HepG2 (cell line): ENCODE measurements at regions not wholly inside any gene's neighbourhood (a gene's known extent, or its start where the extent isn't known, plus 50 kb on each side); places are given as distances from the start of the nearest gene placed in this dataset.

Experiments used
- ATAC-seq: fragments of 200-7000 bp; cut with Tn5 transposase; 3 replicates; pipeline ENCODE4 v1.9.1; 2020; ENCODE audit warnings: mild to moderate bottlenecking, moderate library complexity
- BruUV-seq: library from RNA; stranded (reverse); fragments of 400-500 nt; replicated peaks from 2 replicates; lab custom pipeline; 2021; lab: Mats Ljungman, UMichigan
- CTCF ChIA-PET: fragments of 300-600 bp; formaldehyde crosslinking; extraction: SDS; loops from one replicate; lab custom pipeline; 2021; ENCODE audit warnings: low total read pairs, inconsistent platforms, low intra/inter-chr PET ratio; lab: Yijun Ruan, JAX
- POLR2A ChIA-PET: fragments of 350-600 bp; sonication (Branson Sonifier 250); formaldehyde crosslinking; loops from one replicate; lab custom pipeline; 2020; ENCODE audit warnings: antibody characterized with exemption, inconsistent platforms; lab: Yijun Ruan, JAX
- DNase-seq: peaks from one replicate; pipeline ENCODE4 v3.0.0-alpha.2; 2015; ENCODE audit warnings: low spot score
- FAIRE-seq: peaks from 3 replicates; lab custom pipeline; 2011; peaks lifted over from hg19 to GRCh38; lab: Jason Lieb, UNC
- H2AFZ ChIP-seq: one replicate; pipeline ENCODE4 v1.6.1; 2011; ENCODE audit warnings: low read length, inconsistent platforms
- H3K27ac ChIP-seq: fragments of 300-600 bp; 3 replicates; pipeline ENCODE4 v1.8.0; 2011; ENCODE audit warnings: mixed run types, mild to moderate bottlenecking, mixed read lengths, low read length, inconsistent platforms; ENCODE audit not compliant: insufficient read depth; ENCODE audit errors: extremely low read length
- H3K27me3 ChIP-seq, 2 experiments: fragments of 200-600 bp in 1 of 2; 2 replicates in 1 of 2; 3 replicates in 1 of 2; pipeline versions ENCODE4 v1.6.0 to v1.8.0; 2011; ENCODE audit warnings: low read length in 2 of 2, mild to moderate bottlenecking in 2 of 2, moderate library complexity in 2 of 2, inconsistent platforms in 1 of 2; ENCODE audit not compliant: insufficient read depth in 2 of 2, control insufficient read depth in 1 of 2
- H3K36me3 ChIP-seq, 2 experiments: fragments of 200-600 bp in 1 of 2; replicated peaks in 1 of 2; 2 replicates in 1 of 2; 3 replicates in 1 of 2; pipeline versions ENCODE4 v1.5.1 to v1.8.0; 2011; ENCODE audit warnings: low read length in 2 of 2, inconsistent platforms in 1 of 2; ENCODE audit not compliant: insufficient read depth in 2 of 2, control insufficient read depth in 1 of 2
- H3K4me1 ChIP-seq: 2 replicates; pipeline ENCODE4 v1.5.1; 2012; ENCODE audit warnings: low read length, inconsistent platforms; ENCODE audit not compliant: insufficient read depth
- H3K4me2 ChIP-seq: 2 replicates; pipeline ENCODE4 v1.6.0; 2011; ENCODE audit warnings: low read depth, low read length, inconsistent platforms
- H3K4me3 ChIP-seq, 3 experiments: fragments of 200-600 bp in 1 of 3; sonication (generic), shearing (Covaris generic) in 1 of 3; replicated peaks in 1 of 3; 2 replicates each; pipeline ENCODE4 v1.5.1; 2011 to 2016; ENCODE audit warnings: low read length in 3 of 3, inconsistent platforms in 2 of 3, low read depth in 2 of 3, mild to moderate bottlenecking in 2 of 3, control low read depth in 1 of 3, mixed read lengths in 1 of 3; ENCODE audit not compliant: insufficient read depth in 1 of 3
- H3K79me2 ChIP-seq: one replicate; pipeline ENCODE4 v1.6.1; 2011; ENCODE audit warnings: low read length, inconsistent platforms; ENCODE audit not compliant: insufficient read depth
- H3K9ac ChIP-seq: 2 replicates; pipeline ENCODE4 v1.6.0; 2011; ENCODE audit warnings: mild to moderate bottlenecking, low read depth, low read length, inconsistent platforms; ENCODE audit not compliant: insufficient read depth
- H3K9me3 ChIP-seq: 2 replicates; pipeline ENCODE4 v1.5.1; 2012; ENCODE audit warnings: mild to moderate bottlenecking, low read length
- H4K20me1 ChIP-seq: 2 replicates; pipeline ENCODE4 v1.6.0; 2011; ENCODE audit warnings: inconsistent platforms, mild to moderate bottlenecking, low read length, moderate library complexity; ENCODE audit not compliant: insufficient read depth
- ARID3A ChIP-seq: IDR thresholded peaks from 2 replicates; pipeline ENCODE4 v1.6.1; 2012; ENCODE audit warnings: low read depth, low read length, improper control_type of control experiment
- NFIB ChIP-seq: sonication (generic); formaldehyde crosslinking; IDR thresholded peaks from 2 replicates; pipeline ENCODE4 v1.9.0; 2021; ENCODE audit warnings: missing genetic modification reagents, mild to moderate bottlenecking, borderline replicate concordance
- PRDM15 ChIP-seq: sonication (generic); formaldehyde crosslinking; IDR thresholded peaks from 2 replicates; pipeline ENCODE4 v1.4.0; 2020; ENCODE audit warnings: missing genetic modification reagents
- PRMT3 ChIP-seq: sonication (generic); formaldehyde crosslinking; IDR thresholded peaks from 2 replicates; pipeline ENCODE4 v1.8.1; 2022; ENCODE audit warnings: low read depth, mild to moderate bottlenecking, moderate library complexity, missing genetic modification reagents, borderline replicate concordance
- TAF15 ChIP-seq: fragments of 200-400 bp; formaldehyde crosslinking; IDR thresholded peaks from one replicate; pipeline ENCODE4 v1.6.1; 2018; ENCODE audit warnings: mild to moderate bottlenecking, low read depth, low read length; ENCODE audit not compliant: poor library complexity, severe bottlenecking
- UBTF ChIP-seq: sonication (generic); formaldehyde crosslinking; IDR thresholded peaks from 2 replicates; pipeline ENCODE4 v1.4.0; 2020; ENCODE audit warnings: mild to moderate bottlenecking, missing genetic modification reagents
- ZNF7 ChIP-seq: IDR thresholded peaks from 2 replicates; pipeline ENCODE4 v1.6.1; 2016; ENCODE audit warnings: missing biosample characterization, missing genetic modification reagents
- ZSCAN20 ChIP-seq: sonication (generic); formaldehyde crosslinking; IDR thresholded peaks from 2 replicates; pipeline ENCODE4 v1.4.0; 2020; ENCODE audit warnings: missing genetic modification reagents, mild to moderate bottlenecking, borderline replicate concordance
- WGBS: methylation state at CpG from one replicate; pipeline ENCODE4 v1.1.6; 2017; ENCODE audit warnings: low lambda C conversion rate; 5-methylcytosine and 5-hydroxymethylcytosine counted together
- in situ Hi-C: cut with HindIII; loops from 2 replicates; pipeline ENCODE4 v1.10.0; 2017; ENCODE audit warnings: low pct_unique_long_range_greater_than_20kb; ENCODE audit not compliant: extremely low pct_ligation_motif_present
- intact Hi-C: fragments of 100-400 bp; cut with micrococcal nuclease; formaldehyde crosslinking; loops from one replicate; pipeline ENCODE4 v1.10.0; 2022; ENCODE audit not compliant: unreplicated experiment

- CTCF ChIA-PET = no interaction called here
- no peaks in the 10 kb centered on the region for H3K9me3 ChIP-seq
- H3K27me3 ChIP-seq = peaks cover 0 to 9% of the 10 kb centered on the region in 2 experiments; a peak in 2 of 5 replicates
- no peak overlapping the region for H3K4me3 ChIP-seq
- in situ Hi-C loops = no loop called here
- DNase-seq = no peak
- H3K27ac ChIP-seq = no peak overlapping the region
- TF ChIP-seq NFIB (CRISPR knock-in tag) (no peak), ARID3A (no peak), PRMT3 (CRISPR knock-in tag) (no peak), TAF15 (no peak), UBTF (CRISPR knock-in tag) (no peak), ZSCAN20 (no peak), ZNF7 (CRISPR knock-in tag) (no peak), PRDM15 (CRISPR knock-in tag) (no peak)
- TF ChIP-seq, all 625 proteins: peak for 0
- Histone ChIP-seq H3K4me1 (no peaks in the 10 kb centered on the region), H2AFZ (no peak overlapping the region), H3K79me2 (no peaks in the 10 kb centered on the region), H3K4me2 (no peak overlapping the region), H4K20me1 (no peaks in the 10 kb centered on the region), H3K36me3 (no peaks in the 10 kb centered on the region), H3K9ac (no peak overlapping the region)
- intact Hi-C loops = no loop called here
- FAIRE-seq (no peak), ATAC-seq (no peak)
- POLR2A ChIA-PET = no interaction called here
- no TSS peak for BruUV-seq
- 38% methylated on average over 1 of the region's 1 CpG for WGBS
Observed at GRCh38 chr11:131242476-131243000, 127.9 kb upstream of the NTM start.
